PC-9 (cell line): ENCODE measurements at regions not wholly inside any gene's neighbourhood (a gene's known extent, or its start where the extent isn't known, plus 50 kb on each side); places are given as distances from the start of the nearest gene placed in this dataset.

Experiments
- BruUV-seq: library from RNA; stranded (reverse); fragments of 400-500 nt; replicated peaks from 2 replicates; lab custom pipeline; 2021; lab: Mats Ljungman, UMichigan
- CTCF ChIA-PET: fragments of 300-600 bp; sonication (Branson Sonifier 250); formaldehyde crosslinking; loops from one replicate; lab custom pipeline; 2022; ENCODE audit warnings: antibody characterized with exemption; lab: Charles Lee
- POLR2A ChIA-PET: fragments of 300-600 bp; sonication (Branson Sonifier 250); formaldehyde crosslinking; loops from one replicate; lab custom pipeline; 2022; ENCODE audit warnings: antibody characterized with exemption; ENCODE audit not compliant: unreplicated experiment; lab: Charles Lee
- DNase-seq, 2 experiments: peaks; one replicate each; pipeline versions ENCODE4 v3.0.0 to v3.0.0-alpha.2; 2015 to 2022; ENCODE audit warnings: mixed read lengths in 1 of 2
- H2AFZ ChIP-seq: fragments of 200-600 bp; sonication (generic); 2 replicates; pipeline ENCODE4 v1.8.1; 2017; ENCODE audit warnings: antibody characterized with exemption
- H3F3A ChIP-seq: fragments of 200-600 bp; sonication (generic); 2 replicates; pipeline ENCODE4 v1.8.1; 2017; ENCODE audit warnings: antibody characterized with exemption, mild to moderate bottlenecking, low read depth; ENCODE audit not compliant: insufficient read depth
- H3K27ac ChIP-seq: fragments of 200-600 bp; sonication (generic); 2 replicates; pipeline ENCODE4 v1.6.1; 2016; ENCODE audit warnings: mixed run types
- H3K27me3 ChIP-seq: fragments of 200-600 bp; sonication (generic); 2 replicates; pipeline ENCODE4 v1.6.1; 2016; ENCODE audit warnings: low read depth, mixed run types; ENCODE audit not compliant: insufficient read depth
- H3K36me3 ChIP-seq: fragments of 200-600 bp; sonication (generic); 2 replicates; pipeline ENCODE4 v1.6.1; 2016; ENCODE audit warnings: low read depth, mixed run types
- H3K4me1 ChIP-seq: fragments of 200-600 bp; sonication (generic); replicated peaks from 2 replicates; pipeline ENCODE4 v1.6.1; 2016; ENCODE audit warnings: mixed run types; ENCODE audit not compliant: insufficient read depth
- H3K4me2 ChIP-seq: fragments of 200-600 bp; sonication (generic); 2 replicates; pipeline ENCODE4 v1.6.1; 2017; ENCODE audit warnings: mixed run types
- H3K4me3 ChIP-seq: fragments of 200-600 bp; sonication (generic); 2 replicates; pipeline ENCODE4 v1.6.1; 2016; ENCODE audit warnings: mixed run types
- H3K79me2 ChIP-seq: fragments of 200-600 bp; sonication (generic); 2 replicates; pipeline ENCODE4 v1.6.1; 2017; ENCODE audit warnings: low read depth, mixed run types
- H3K9me2 ChIP-seq: fragments of 200-600 bp; sonication (generic); 2 replicates; pipeline ENCODE4 v1.8.1; 2017; ENCODE audit warnings: mild to moderate bottlenecking; ENCODE audit not compliant: insufficient read depth
- H3K9me3 ChIP-seq: fragments of 200-600 bp; sonication (generic); 2 replicates; pipeline ENCODE4 v1.8.1; 2016; ENCODE audit warnings: low read depth; ENCODE audit not compliant: insufficient read depth
- H4K20me1 ChIP-seq: fragments of 200-600 bp; sonication (generic); 2 replicates; pipeline ENCODE4 v1.8.1; 2017; ENCODE audit not compliant: insufficient read depth
- CTCF ChIP-seq: fragments of 200-600 bp; sonication (generic); conservative IDR thresholded peaks from 2 replicates; pipeline ENCODE4 v1.6.1; 2017; ENCODE audit warnings: mixed run types, antibody characterized with exemption, mild to moderate bottlenecking, moderate library complexity
- EZH2 ChIP-seq: fragments of 200-600 bp; sonication (generic); IDR thresholded peaks from 2 replicates; pipeline ENCODE4 v1.8.0; 2017; ENCODE audit warnings: antibody characterized with exemption, low read depth
- intact Hi-C: fragments of 100-400 bp; cut with micrococcal nuclease; formaldehyde crosslinking; loops from one replicate; pipeline ENCODE4 v1.10.0; 2022; ENCODE audit not compliant: unreplicated experiment

- Histone ChIP-seq H3F3A (no peaks in the 10 kb centered on the region), H3K4me1 (no peaks in the 10 kb centered on the region), H2AFZ (no peak overlapping the region), H3K79me2 (no peaks in the 10 kb centered on the region), H3K4me2 (no peak overlapping the region), H3K9me3 (no peaks in the 10 kb centered on the region), H3K4me3 (no peak overlapping the region), H4K20me1 (no peaks in the 10 kb centered on the region), H3K9me2 (no peaks in the 10 kb centered on the region), H3K36me3 (no peaks in the 10 kb centered on the region), H3K27ac (no peak overlapping the region), H3K27me3 (no peaks in the 10 kb centered on the region)
- BruUV-seq, result no TSS peak
- TF ChIP-seq EZH2, result no peak
- no peak for TF ChIP-seq CTCF
- ChIA-PET POLR2A (no interaction called here), CTCF (no interaction called here)
- DNase-seq, result no peak
- intact Hi-C loops, result no loop called here
These were observed 353.7 kb upstream of the SEMA6D start for GRCh38 chr15:47363653-47364052.

- Histone ChIP-seq H3F3A (no peaks in the 10 kb centered on the region), H3K4me2 (no peak overlapping the region), H3K27ac (no peak overlapping the region), H3K9me2 (no peaks in the 10 kb centered on the region), H3K9me3 (no peaks in the 10 kb centered on the region), H2AFZ (no peak overlapping the region), H3K27me3 (no peaks in the 10 kb centered on the region), H3K36me3 (no peaks in the 10 kb centered on the region), H3K4me3 (no peak overlapping the region), H3K4me1 (no peaks in the 10 kb centered on the region), H3K79me2 (no peaks in the 10 kb centered on the region), H4K20me1 (no peaks in the 10 kb centered on the region)
- intact Hi-C loops, result no loop called here
- no TSS peak for BruUV-seq
- DNase-seq, result no peak
- ChIA-PET CTCF (no interaction called here), POLR2A (no interaction called here)
- TF ChIP-seq EZH2, result no peak
- TF ChIP-seq CTCF, result no peak
These were observed 352.8 kb upstream of the SEMA6D start for GRCh38 chr15:47364230-47365141.

- CTCF ChIA-PET, result interaction anchor here (0.7 kb wide), 1 partner anchor 23 kb away, joined by 10 read pairs; no protein-coding TSS in a partner anchor
- POLR2A ChIA-PET, result no interaction called here
- H3K9me2 ChIP-seq, result no peaks in the 10 kb centered on the region
- intact Hi-C loops, result no loop called here
- no peaks in the 10 kb centered on the region for H3F3A ChIP-seq
- TF ChIP-seq EZH2 (no peak), CTCF (no peak)
- H4K20me1 ChIP-seq, result no peaks in the 10 kb centered on the region
- H2AFZ ChIP-seq, result no peak overlapping the region
- no peaks in the 10 kb centered on the region for H3K4me1 ChIP-seq
- no peaks in the 10 kb centered on the region for H3K27me3 ChIP-seq
- no peak for DNase-seq
- no peak overlapping the region for H3K4me3 ChIP-seq
- H3K9me3 ChIP-seq, result no peaks in the 10 kb centered on the region
- no TSS peak for BruUV-seq
- H3K27ac ChIP-seq, result no peak overlapping the region
- H3K4me2 ChIP-seq, result no peak overlapping the region
- no peaks in the 10 kb centered on the region for H3K36me3 ChIP-seq
- H3K79me2 ChIP-seq, result no peaks in the 10 kb centered on the region
These were observed 350.4 kb upstream of the SEMA6D start for GRCh38 chr15:47366884-47367283.
